A549 (cell line): ENCODE measurements at regions not wholly inside any gene's neighbourhood (a gene's known extent, or its start where the extent isn't known, plus 50 kb on each side); places are given as distances from the start of the nearest gene placed in this dataset.

Source experiments
- ATAC-seq, 2 experiments: fragments of 200-7000 bp in 1 of 2; fragments of >200 bp in 1 of 2; cut with Nextera tagmentation in 1 of 2; cut with Tn5 transposase in 1 of 2; 3 replicates each; pipeline versions ENCODE4 v1.8.0 to v1.9.1; 2018 to 2020; ENCODE audit warnings: mild to moderate bottlenecking in 1 of 2, moderate library complexity in 1 of 2
- CTCF ChIA-PET: fragments of 300-600 bp; sonication (Branson Sonifier 250); formaldehyde crosslinking; extraction: SDS; loops from one replicate; lab custom pipeline; 2021; ENCODE audit warnings: antibody characterized with exemption, inconsistent platforms; lab: Yijun Ruan, JAX
- POLR2A ChIA-PET: fragments of 350-600 bp; formaldehyde crosslinking; extraction: SDS; loops from one replicate; lab custom pipeline; 2021; ENCODE audit warnings: antibody characterized with exemption, inconsistent platforms; lab: Yijun Ruan, JAX
- DNase-seq, 2 experiments: peaks; one replicate each; pipeline versions ENCODE4 v3.0.0 to v3.0.0-alpha.2; 2011 to 2016; ENCODE audit warnings: low read depth in 1 of 2, low spot score in 1 of 2
- FAIRE-seq: peaks from 2 replicates; lab custom pipeline; 2011; peaks lifted over from hg19 to GRCh38; lab: Jason Lieb, UNC
- H3K27ac ChIP-seq, 2 experiments: fragments of >200 bp; sonication (Bioruptor Twin); formaldehyde crosslinking; 3 replicates each; pipeline ENCODE4 v1.5.1; 2016 to 2017
- H3K4me1 ChIP-seq: fragments of >200 bp; sonication (Bioruptor Twin); formaldehyde crosslinking; 3 replicates; pipeline ENCODE4 v1.6.1; 2016
- H3K4me2 ChIP-seq: fragments of >200 bp; sonication (Bioruptor Twin); formaldehyde crosslinking; 3 replicates; pipeline ENCODE4 v1.6.1; 2016
- H3K4me3 ChIP-seq: fragments of >200 bp; sonication (Bioruptor Twin); formaldehyde crosslinking; 3 replicates; pipeline ENCODE4 v1.5.1; 2016
- H3K9me3 ChIP-seq: fragments of >200 bp; sonication (Bioruptor Twin); formaldehyde crosslinking; 3 replicates; pipeline ENCODE4 v1.6.1; 2016
- BHLHE40 ChIP-seq: IDR thresholded peaks from 2 replicates; pipeline ENCODE4 v1.6.1; 2012; ENCODE audit warnings: low read depth, low read length, inconsistent platforms
- CEBPB ChIP-seq, 2 experiments: fragments of >200 bp in 1 of 2; sonication (Bioruptor Twin) in 1 of 2; formaldehyde crosslinking in 1 of 2; IDR thresholded peaks; 2 replicates each; pipeline ENCODE4 v1.6.1; 2012 to 2016
- CHD4 ChIP-seq: fragments of 200-600 bp; sonication (generic); IDR thresholded peaks from 2 replicates; pipeline ENCODE4 v1.6.1; 2016; ENCODE audit warnings: antibody characterized with exemption, mild to moderate bottlenecking, borderline replicate concordance
- CTCF ChIP-seq: fragments of >200 bp; sonication (Bioruptor Twin); formaldehyde crosslinking; IDR thresholded peaks from 3 replicates; pipeline ENCODE4 v1.5.1; 2016
- E2F6 ChIP-seq: IDR thresholded peaks from 2 replicates; pipeline ENCODE4 v1.6.1; 2012; ENCODE audit warnings: low read depth, borderline replicate concordance
- EHMT2 ChIP-seq: fragments of 200-600 bp; sonication (generic); IDR thresholded peaks from 2 replicates; pipeline ENCODE4 v1.6.1; 2016; ENCODE audit warnings: antibody characterized with exemption, low read depth, mild to moderate bottlenecking, moderate library complexity
- ESRRA ChIP-seq: fragments of 150-350 bp; IDR thresholded peaks from 2 replicates; pipeline ENCODE4 v1.6.1; 2014; ENCODE audit warnings: mild to moderate bottlenecking, low read length, borderline replicate concordance
- FOSB ChIP-seq: fragments of 250-450 bp; sonication (Bioruptor Pico); IDR thresholded peaks from 2 replicates; pipeline ENCODE4 v1.5.0; 2020; ENCODE audit warnings: mild to moderate bottlenecking, moderate library complexity
- FOSL2 ChIP-seq, 2 experiments: fragments of 450-650 bp in 1 of 2; fragments of >200 bp in 1 of 2; sonication (Bioruptor Twin) in 1 of 2; formaldehyde crosslinking; IDR thresholded peaks; 2 replicates each; pipeline versions ENCODE4 v1.5.0 to v1.6.1; 2016 to 2020; ENCODE audit warnings: mild to moderate bottlenecking in 1 of 2, moderate library complexity in 1 of 2
- HMGXB4 ChIP-seq: fragments of 250-450 bp; sonication (Bioruptor Pico); IDR thresholded peaks from 2 replicates; pipeline ENCODE4 v1.5.0; 2021; ENCODE audit warnings: mild to moderate bottlenecking, moderate library complexity, borderline replicate concordance
- HOXA7 ChIP-seq: fragments of 250-450 bp; sonication (Bioruptor Pico); IDR thresholded peaks from 2 replicates; pipeline ENCODE4 v1.5.0; 2020; ENCODE audit warnings: mild to moderate bottlenecking, moderate library complexity
- HOXB13 ChIP-seq: fragments of 250-450 bp; sonication (Bioruptor Pico); IDR thresholded peaks from 2 replicates; pipeline ENCODE4 v1.5.0; 2020; ENCODE audit warnings: low read depth, mild to moderate bottlenecking, moderate library complexity
- HOXB5 ChIP-seq: fragments of 250-450 bp; sonication (Bioruptor Pico); IDR thresholded peaks from 2 replicates; pipeline ENCODE4 v1.5.0; 2020; ENCODE audit warnings: mild to moderate bottlenecking, moderate library complexity
- KDM1A ChIP-seq: fragments of 200-600 bp; sonication (generic); IDR thresholded peaks from 2 replicates; pipeline ENCODE4 v1.6.1; 2016; ENCODE audit warnings: low read depth, mild to moderate bottlenecking
- MAFK ChIP-seq: fragments of 450-650 bp; IDR thresholded peaks from 2 replicates; pipeline ENCODE4 v1.6.1; 2014; ENCODE audit not compliant: partially characterized antibody
- MAX ChIP-seq: IDR thresholded peaks from 2 replicates; pipeline ENCODE4 v1.6.1; 2012
- MYC ChIP-seq: IDR thresholded peaks from 2 replicates; pipeline ENCODE4 v1.6.1; 2012; ENCODE audit warnings: mild to moderate bottlenecking, inconsistent platforms, low read length, improper control_type of control experiment, borderline replicate concordance
- NFE2L2 ChIP-seq: fragments of 150-350 bp; conservative IDR thresholded peaks from 2 replicates; pipeline ENCODE4 v1.6.1; 2014; ENCODE audit warnings: low read length
- NPAS2 ChIP-seq: fragments of 250-450 bp; sonication (Bioruptor Pico); IDR thresholded peaks from 2 replicates; pipeline ENCODE4 v1.8.0; 2022; ENCODE audit warnings: mild to moderate bottlenecking, moderate library complexity, borderline replicate concordance
- PHF8 ChIP-seq: fragments of 200-600 bp; sonication (generic); IDR thresholded peaks from 2 replicates; pipeline ENCODE4 v1.6.1; 2016; ENCODE audit warnings: low read depth, mild to moderate bottlenecking, antibody characterized with exemption, moderate library complexity, borderline replicate concordance
- RAD21 ChIP-seq, 2 experiments: fragments of >200 bp in 1 of 2; sonication (Bioruptor Twin) in 1 of 2; formaldehyde crosslinking in 1 of 2; IDR thresholded peaks in 1 of 2; conservative IDR thresholded peaks in 1 of 2; 2 replicates in 1 of 2; 3 replicates in 1 of 2; pipeline ENCODE4 v1.6.1; 2012 to 2018; ENCODE audit warnings: inconsistent platforms in 1 of 2
- RNF2 ChIP-seq: fragments of 200-600 bp; sonication (generic); IDR thresholded peaks from 2 replicates; pipeline ENCODE4 v1.6.1; 2016; ENCODE audit warnings: low read depth, mild to moderate bottlenecking, antibody characterized with exemption, moderate library complexity, borderline replicate concordance
- SREBF2 ChIP-seq: fragments of 450-650 bp; IDR thresholded peaks from 2 replicates; pipeline ENCODE4 v1.6.1; 2014; ENCODE audit warnings: mild to moderate bottlenecking, moderate library complexity
- WGBS: methylation state at CpG from one replicate; pipeline ENCODE4 v1.1.6; 2017; ENCODE audit errors: missing lambda C conversion rate; 5-methylcytosine and 5-hydroxymethylcytosine counted together

GRCh38 chr13:59343132-59343531 is 820.6 kb downstream of the DIAPH3 start:
- Histone ChIP-seq H3K27ac (no peak overlapping the region), H3K4me1 (no peaks in the 10 kb centered on the region), H3K4me3 (no peak overlapping the region), H3K9me3 (no peaks in the 10 kb centered on the region), H3K4me2 (no peak overlapping the region)
- TF ChIP-seq CHD4 (no peak), HOXB5 (CRISPR knock-in tag) (no peak), NPAS2 (CRISPR knock-in tag) (no peak), RAD21 (conservative IDR thresholded peaks at IDR 0.05 in 1 of 2, IDR thresholded peaks at IDR 0.05 in 1 of 2) (no peak), FOSB (CRISPR knock-in tag) (no peak), CTCF (no peak), NFE2L2 (no peak), BHLHE40 (no peak), MAFK (no peak), HOXA7 (CRISPR knock-in tag) (no peak), E2F6 (no peak), HMGXB4 (CRISPR knock-in tag) (no peak)
- ATAC-seq (no peak), DNase-seq (no peak), FAIRE-seq (no peak)
- 17% methylated on average over 3 of the region's 3 CpGs for WGBS
- ChIA-PET POLR2A (no interaction called here), CTCF (no interaction called here)

- no peak for TF ChIP-seq KDM1A
- no peak for TF ChIP-seq MYC
- TF ChIP-seq CHD4, result no peak
- no peak for TF ChIP-seq CEBPB (IDR thresholded peaks at IDR 0.05)
- TF ChIP-seq MAX, result no peak
- no peak for TF ChIP-seq BHLHE40
- no peak for TF ChIP-seq SREBF2
- no peak for TF ChIP-seq NFE2L2
- TF ChIP-seq ESRRA, result no peak
- TF ChIP-seq HOXA7 (CRISPR knock-in tag), result no peak
- TF ChIP-seq HOXB13 (CRISPR knock-in tag), result no peak
- no peak for TF ChIP-seq FOSL2 (IDR thresholded peaks at IDR 0.05)
- no peak for TF ChIP-seq FOSL2 (CRISPR knock-in tag; IDR thresholded peaks at IDR 0.05)
- TF ChIP-seq PHF8, result no peak
- no peak for TF ChIP-seq RNF2
- TF ChIP-seq EHMT2, result no peak
- DNase-seq (no peak), ATAC-seq (no peak), FAIRE-seq (no peak)
- no peak overlapping the region for H3K27ac ChIP-seq
- H3K9me3 ChIP-seq, result no peaks in the 10 kb centered on the region
- POLR2A ChIA-PET, result no interaction called here
- H3K4me3 ChIP-seq, result no peak overlapping the region
- H3K4me2 ChIP-seq, result no peak overlapping the region
- WGBS, result 25% methylated on average over 8 of the region's 8 CpGs
- CTCF ChIA-PET, result no interaction called here
- no peaks in the 10 kb centered on the region for H3K4me1 ChIP-seq
Measured at GRCh38 chr13:59343993-59344822, 819.5 kb downstream of the DIAPH3 start.
